Suppressor macrophage treated with lipopolysaccharide for 4 hours (primary cell): ENCODE measurements at regions not wholly inside any gene's neighbourhood (a gene's known extent, or its start where the extent isn't known, plus 50 kb on each side); places are given as distances from the start of the nearest gene placed in this dataset.
"Not testable (repeated sequence)": the region's sequence is repeated elsewhere in the genome, so short reads cannot be mapped to it uniquely, and the experiment has no call there.

Experiments
- DNase-seq: peaks from one replicate; pipeline ENCODE4 v3.0.0-alpha.2; 2020

DNA sequence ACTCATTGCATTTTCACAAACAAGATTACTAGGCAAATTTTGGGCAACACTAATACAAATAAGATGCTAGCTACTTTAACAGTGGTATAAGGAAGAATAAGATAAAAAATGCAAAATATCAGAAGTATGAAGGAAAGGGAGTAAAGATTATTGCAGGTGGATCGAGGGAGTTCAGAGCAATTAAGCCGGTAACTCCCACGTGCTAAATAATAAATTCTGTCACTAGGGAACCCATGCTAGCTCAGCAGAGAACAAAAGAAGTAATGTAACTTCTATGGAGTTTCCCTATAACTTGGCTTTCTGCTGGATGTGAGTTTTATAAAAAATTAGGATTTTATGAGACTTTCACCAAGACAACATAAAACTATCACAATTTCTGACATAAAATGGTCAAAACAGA, 470.5 kb upstream of the RGS18 start:
- DNase-seq: no peak

GRCh38 chr1:191690931-191691330, 467.3 kb upstream of the RGS18 start:
- no peak for DNase-seq

DNA sequence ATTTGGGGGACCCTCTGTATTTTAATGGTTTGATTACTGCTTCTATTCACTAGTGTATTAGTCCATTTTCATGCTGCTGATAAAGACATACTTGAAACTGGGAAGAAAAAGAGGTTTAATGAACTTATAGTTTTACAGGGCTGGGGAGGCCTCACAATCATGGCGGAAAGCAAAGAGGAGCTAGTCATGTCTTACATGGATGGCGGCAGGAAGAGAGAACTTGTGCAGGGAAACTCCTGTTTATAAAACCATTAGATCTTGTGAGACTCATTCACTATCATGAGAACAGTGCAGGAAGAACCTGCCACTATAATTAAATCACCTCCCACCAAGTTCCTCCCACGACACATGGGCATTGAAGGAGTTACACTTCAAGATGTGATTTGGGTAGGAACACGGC, 464.5 kb upstream of the RGS18 start:
- no peak for DNase-seq

DNA sequence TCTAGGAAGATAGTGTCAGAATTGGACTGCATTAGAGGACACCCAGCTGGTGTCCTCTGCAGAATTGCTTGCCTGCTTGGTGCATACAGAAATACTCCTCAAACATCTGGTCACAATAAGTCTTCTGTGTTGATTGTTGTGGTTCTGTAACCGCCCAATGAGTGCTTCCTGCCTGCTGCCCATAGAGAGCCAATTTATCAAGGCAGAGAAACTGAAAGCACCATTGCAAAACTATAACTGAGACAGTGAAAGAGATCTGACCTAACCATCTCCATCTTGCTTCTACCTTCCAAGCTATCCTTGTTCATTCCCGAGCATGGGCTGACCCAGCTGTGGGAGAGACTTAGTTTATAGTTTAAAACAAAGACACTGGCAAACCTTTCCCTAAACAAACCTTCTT, 462.4 kb upstream of the RGS18 start:
- DNase-seq: no peak

- no peak for DNase-seq
These were observed 461.9 kb upstream of the RGS18 start for GRCh38 chr1:191696354-191696753.

GRCh38 chr1:191697556-191697955, 460.7 kb upstream of the RGS18 start:
- no peak for DNase-seq

GRCh38 chr1:191698246-191698645, 460.0 kb upstream of the RGS18 start:
- DNase-seq: no peak

DNA sequence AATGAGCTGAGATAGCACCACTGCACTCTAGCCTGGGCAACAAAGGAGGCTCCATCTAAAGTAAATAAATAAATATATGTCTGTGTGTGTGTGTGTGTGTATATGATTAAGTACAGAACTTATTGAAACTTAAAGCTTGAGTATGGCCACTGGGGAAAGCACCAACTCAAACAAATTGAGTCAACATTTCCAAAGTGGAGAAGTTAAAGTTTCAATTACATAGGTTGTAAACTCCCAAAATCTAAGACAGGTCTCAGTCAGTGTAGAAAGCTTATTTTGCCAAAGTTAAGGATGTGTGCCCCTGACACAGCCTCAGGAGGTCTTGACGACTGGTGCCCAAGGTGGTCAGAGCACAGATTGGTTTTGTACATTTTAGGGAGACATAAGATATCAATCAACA, 458.9 kb upstream of the RGS18 start:
- DNase-seq: no peak

GRCh38 chr1:191700922-191701321, 457.3 kb upstream of the RGS18 start:
- DNase-seq: no peak

- no peak for DNase-seq
These were observed 456.1 kb upstream of the RGS18 start for GRCh38 chr1:191702124-191702523.

DNA sequence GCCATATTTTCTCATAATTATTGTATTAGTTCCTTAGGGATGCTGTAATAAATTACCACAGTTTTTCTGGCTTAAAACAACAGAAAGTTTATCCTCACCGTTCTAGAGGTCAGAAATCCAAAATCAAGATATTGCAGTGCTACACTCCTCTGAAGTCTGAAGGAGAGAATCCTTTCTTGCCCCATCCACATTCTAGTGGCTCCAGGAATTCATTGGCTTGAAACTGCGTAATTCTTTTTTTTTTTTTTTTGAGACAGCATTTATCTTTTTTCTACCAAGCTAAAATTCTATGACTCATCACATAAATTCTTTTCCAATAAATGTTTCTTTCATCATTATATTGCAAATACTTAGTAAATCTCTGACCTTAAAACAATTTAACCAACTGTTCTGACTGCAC, 451.0 kb upstream of the RGS18 start:
- no peak for DNase-seq

- no peak for DNase-seq
These were observed 449.0 kb upstream of the RGS18 start for GRCh38 chr1:191709215-191709614.

DNA sequence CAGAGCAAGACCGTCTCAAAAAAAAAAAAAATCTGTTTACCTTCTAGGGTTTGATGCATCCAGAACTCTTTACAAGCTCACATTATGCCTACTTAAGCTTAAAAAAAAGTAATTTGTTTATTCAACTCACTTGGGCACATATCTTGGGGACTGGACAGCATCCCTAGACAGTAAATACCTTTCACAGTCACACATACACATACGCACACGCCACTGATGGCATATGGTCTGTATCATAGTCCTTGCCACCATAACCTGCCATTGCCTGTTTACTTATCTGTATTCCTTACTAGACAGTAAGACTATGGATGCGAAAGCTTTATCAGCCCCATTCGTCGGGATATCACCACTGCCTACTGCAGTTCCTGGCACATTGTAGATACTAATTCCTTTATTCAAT, 446.3 kb upstream of the RGS18 start:
- DNase-seq: no peak

GRCh38 chr1:191714845-191715244, 443.4 kb upstream of the RGS18 start:
- DNase-seq: no peak

DNA sequence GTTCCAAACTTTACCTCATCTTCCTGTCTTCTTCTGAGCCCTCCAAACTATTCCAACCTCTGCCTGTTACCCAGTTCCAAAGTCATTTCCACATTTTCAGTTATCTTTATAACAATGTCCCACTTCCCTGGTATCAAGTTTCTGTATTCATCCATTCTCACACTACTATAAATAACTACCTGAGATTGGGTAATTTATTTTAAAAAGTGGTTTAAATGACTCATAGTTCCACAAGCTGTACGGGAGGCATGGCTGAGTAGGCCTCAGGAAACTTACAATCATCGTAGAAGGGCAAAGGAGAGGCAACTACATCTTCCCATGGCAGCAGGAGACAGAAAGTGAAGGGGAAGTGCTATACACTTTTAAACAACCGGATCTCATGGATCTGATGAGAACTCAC, 428.5 kb upstream of the RGS18 start:
- no peak for DNase-seq

DNA sequence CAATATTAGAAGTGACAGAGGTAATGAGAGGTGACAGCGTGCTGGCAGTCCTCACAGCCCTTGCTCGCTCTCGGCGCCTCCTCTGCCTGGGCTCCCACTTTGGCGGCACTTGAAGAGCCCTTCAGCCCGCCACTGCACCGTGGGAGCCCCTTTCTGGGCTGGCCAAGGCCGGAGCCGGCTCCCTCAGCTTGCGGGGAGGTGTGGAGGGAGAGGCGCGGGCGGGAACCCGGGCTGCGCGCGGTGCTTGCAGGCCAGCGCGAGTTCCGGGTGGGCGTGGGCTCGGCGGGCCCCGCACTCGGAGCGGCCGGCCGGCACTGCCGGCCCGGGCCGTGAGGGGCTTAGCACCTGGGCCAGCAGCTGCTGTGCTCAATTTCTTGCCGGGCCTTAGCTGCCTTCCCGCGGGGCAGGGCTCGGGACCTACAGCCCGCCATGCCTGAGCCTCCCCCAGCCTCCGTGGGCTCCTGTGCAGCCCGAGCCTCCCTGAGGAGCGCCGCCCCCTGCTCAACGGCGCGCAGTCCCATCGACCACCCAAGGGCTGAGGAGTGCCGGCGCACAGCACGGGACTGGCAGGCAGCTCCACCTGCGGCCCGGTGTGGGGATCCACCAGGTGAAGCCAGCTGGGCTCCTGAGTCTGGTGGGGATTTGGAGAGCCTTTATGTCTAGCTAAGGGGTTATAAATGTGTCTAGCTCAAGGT, 426.5 kb upstream of the RGS18 start:
- DNase-seq: not testable (repeated sequence)

DNA sequence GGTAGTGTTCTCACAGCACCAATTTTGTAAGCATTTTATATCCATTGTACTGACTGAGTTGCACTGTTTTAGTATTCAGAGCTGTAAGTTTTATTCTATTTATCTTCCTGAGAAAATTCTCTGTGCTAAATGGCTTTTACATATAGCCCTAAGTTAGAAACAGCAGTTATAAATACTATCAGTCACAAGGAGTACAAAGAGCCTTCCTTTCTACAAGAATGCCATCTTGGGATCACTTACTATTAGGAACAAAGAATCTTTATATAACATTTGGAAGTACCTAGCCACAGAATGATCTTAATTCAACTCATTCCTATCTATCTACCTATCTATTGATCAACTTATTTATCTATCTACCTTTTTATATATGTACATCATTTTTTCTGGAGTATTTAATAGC, 423.9 kb upstream of the RGS18 start:
- DNase-seq: no peak

- no peak for DNase-seq
These were observed 418.7 kb upstream of the RGS18 start for GRCh38 chr1:191739544-191739943.

DNA sequence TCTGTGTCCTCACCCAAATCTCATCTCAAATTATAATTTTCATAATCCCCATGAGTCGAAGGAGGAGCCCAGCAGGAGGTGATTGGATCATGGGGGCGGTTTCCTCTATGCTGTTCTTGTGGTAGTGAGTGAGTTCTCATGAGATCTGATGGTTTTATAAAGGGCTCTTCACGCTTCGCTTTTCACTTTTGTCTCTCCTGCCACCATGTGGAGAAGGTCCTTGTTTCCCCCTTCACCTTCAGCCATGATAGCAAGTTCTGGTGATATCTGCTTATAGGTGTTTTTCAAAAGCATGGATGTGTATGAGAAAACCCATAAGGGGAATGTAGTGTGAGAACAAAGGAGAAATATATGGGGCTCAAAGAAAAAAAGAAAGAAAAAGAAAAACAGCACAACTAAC, 405.9 kb upstream of the RGS18 start:
- DNase-seq: no peak

- DNase-seq: no peak
These were observed 398.2 kb upstream of the RGS18 start for GRCh38 chr1:191760016-191760415.

- DNase-seq: no peak
These were observed 369.7 kb upstream of the RGS18 start for GRCh38 chr1:191788551-191788950.

- no peak for DNase-seq
These were observed 360.1 kb upstream of the RGS18 start for GRCh38 chr1:191798178-191798577.

GRCh38 chr1:191804311-191804710, 354.0 kb upstream of the RGS18 start:
- DNase-seq: no peak

GRCh38 chr1:191813593-191813992, 344.7 kb upstream of the RGS18 start:
- not testable (repeated sequence) for DNase-seq

DNA sequence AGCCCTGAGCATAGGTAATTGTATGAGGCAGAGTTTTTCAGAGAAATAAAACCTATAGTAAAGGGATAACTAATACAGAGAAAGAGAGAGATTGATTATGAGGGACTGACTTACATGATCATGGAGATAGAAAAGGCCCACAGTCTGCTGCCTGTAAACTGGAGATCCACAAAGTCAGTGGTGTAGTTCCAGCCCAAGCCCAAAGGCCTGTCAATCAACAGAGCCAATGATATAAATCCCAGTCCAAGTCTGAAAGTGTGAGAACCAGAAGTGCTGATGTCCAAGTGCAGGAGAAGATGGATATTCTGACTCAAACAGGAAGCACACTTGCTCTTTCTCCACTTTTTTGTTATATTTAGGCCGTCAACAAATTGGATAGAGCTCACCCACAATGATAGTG, 340.1 kb upstream of the RGS18 start:
- no peak for DNase-seq

- DNase-seq: no peak
These were observed 326.7 kb upstream of the RGS18 start for GRCh38 chr1:191831572-191831971.
